OCI-LY1 (cell line): ENCODE measurements at regions not wholly inside any gene's neighbourhood (a gene's known extent, or its start where the extent isn't known, plus 50 kb on each side); places are given as distances from the start of the nearest gene placed in this dataset.
"Not testable (repeated sequence)": the region's sequence is repeated elsewhere in the genome, so short reads cannot be mapped to it uniquely, and the experiment has no call there.

Experiments used
- H2AFZ ChIP-seq: fragments of 200-600 bp; sonication (generic), shearing (Covaris generic); 2 replicates; pipeline ENCODE4 v1.6.0; 2014; ENCODE audit warnings: antibody characterized with exemption, mild to moderate bottlenecking, low read length
- H3F3A ChIP-seq: fragments of 200-600 bp; sonication (generic), shearing (Covaris generic); 2 replicates; pipeline ENCODE4 v1.6.0; 2014; ENCODE audit warnings: mild to moderate bottlenecking, antibody characterized with exemption, low read length, moderate library complexity; ENCODE audit not compliant: insufficient read depth
- H3K27ac ChIP-seq: fragments of 200-600 bp; sonication (generic); 2 replicates; pipeline ENCODE4 v1.5.1; 2014; ENCODE audit warnings: low read length, mixed run types, mild to moderate bottlenecking, low read depth; ENCODE audit not compliant: poor library complexity, severe bottlenecking
- H3K27me3 ChIP-seq: fragments of 200-600 bp; sonication (generic); 2 replicates; pipeline ENCODE4 v1.6.0; 2014; ENCODE audit warnings: antibody characterized with exemption, mild to moderate bottlenecking, low read length, moderate library complexity; ENCODE audit not compliant: insufficient read depth
- H3K36me3 ChIP-seq: fragments of 200-600 bp; sonication (generic); 2 replicates; pipeline ENCODE4 v1.6.1; 2014; ENCODE audit warnings: mild to moderate bottlenecking, antibody characterized with exemption, low read length, moderate library complexity, mixed read lengths; ENCODE audit not compliant: insufficient read depth
- H3K4me1 ChIP-seq: fragments of 200-600 bp; sonication (generic); 2 replicates; pipeline ENCODE4 v1.5.1; 2014; ENCODE audit warnings: mild to moderate bottlenecking, low read length, moderate library complexity; ENCODE audit not compliant: insufficient read depth, severe bottlenecking
- H3K4me2 ChIP-seq: fragments of 200-600 bp; sonication (generic), shearing (Covaris generic); 2 replicates; pipeline ENCODE4 v1.6.1; 2014; ENCODE audit warnings: low read length
- H3K4me3 ChIP-seq: fragments of 200-600 bp; sonication (generic); 2 replicates; pipeline ENCODE4 v1.5.1; 2014; ENCODE audit warnings: low read length, low read depth, mild to moderate bottlenecking, mixed read lengths; ENCODE audit not compliant: poor library complexity, severe bottlenecking
- H3K79me2 ChIP-seq: fragments of 200-600 bp; shearing (Covaris generic); 2 replicates; pipeline ENCODE4 v1.6.1; 2016; ENCODE audit warnings: mixed run types, low read length, mixed read lengths; ENCODE audit not compliant: insufficient read depth
- H3K9ac ChIP-seq: fragments of 200-600 bp; sonication (generic), shearing (Covaris generic); 2 replicates; pipeline ENCODE4 v1.6.1; 2014; ENCODE audit warnings: mild to moderate bottlenecking, low read length, mixed read lengths
- H3K9me2 ChIP-seq: fragments of 200-600 bp; sonication (generic), shearing (Covaris generic); 2 replicates; pipeline ENCODE4 v1.6.1; 2014; ENCODE audit warnings: low read depth, mild to moderate bottlenecking, low read length, mixed read lengths
- H3K9me3 ChIP-seq: fragments of 200-600 bp; shearing (Covaris generic); 2 replicates; pipeline ENCODE4 v1.6.1; 2014; ENCODE audit warnings: low read length, mixed read lengths
- H4K20me1 ChIP-seq: fragments of 200-600 bp; sonication (generic), shearing (Covaris generic); 2 replicates; pipeline ENCODE4 v1.6.0; 2016; ENCODE audit warnings: mild to moderate bottlenecking, low read length; ENCODE audit not compliant: insufficient read depth
- EZH2 ChIP-seq: fragments of 200-600 bp; sonication (generic), shearing (Covaris generic); IDR thresholded peaks from 2 replicates; pipeline ENCODE4 v1.8.0; 2017; ENCODE audit warnings: borderline replicate concordance, mixed run types, mild to moderate bottlenecking, antibody characterized with exemption, low read length, moderate library complexity, mixed read lengths
- TF ChIP-seq, protein P1 (sequence below): fragments of 200-600 bp; sonication (generic), shearing (Covaris generic); IDR thresholded peaks from 2 replicates; pipeline ENCODE4 v1.5.1; 2017; ENCODE audit warnings: mild to moderate bottlenecking, antibody characterized with exemption, low read length, moderate library complexity, mixed read lengths

DNA sequence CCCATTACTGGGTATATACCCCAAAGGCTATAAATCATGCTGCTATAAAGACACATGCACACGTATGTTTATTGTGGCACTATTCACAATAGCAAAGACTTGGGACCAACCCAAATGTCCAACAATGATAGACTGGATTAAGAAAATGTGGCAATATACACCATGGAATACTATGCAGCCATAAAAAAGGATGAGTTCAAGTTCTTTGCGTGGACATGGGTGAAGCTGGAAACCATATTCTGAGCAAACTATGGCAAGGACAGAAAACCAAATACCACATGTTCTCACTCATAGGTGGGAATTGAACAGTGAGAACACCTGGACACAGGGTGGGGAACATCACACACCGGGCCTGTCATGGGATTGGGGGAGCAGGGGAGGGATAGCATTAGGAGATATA, 54.4 kb upstream of the MUCL1 start:
- H3F3A ChIP-seq, H3K27ac ChIP-seq, H4K20me1 ChIP-seq, H3K27me3 ChIP-seq, H3K4me3 ChIP-seq, H3K79me2 ChIP-seq, H3K4me2 ChIP-seq, H3K9me3 ChIP-seq, H3K9me2 ChIP-seq, H3K36me3 ChIP-seq, H3K4me1 ChIP-seq, H2AFZ ChIP-seq, H3K9ac ChIP-seq: not testable (repeated sequence)

DNA sequence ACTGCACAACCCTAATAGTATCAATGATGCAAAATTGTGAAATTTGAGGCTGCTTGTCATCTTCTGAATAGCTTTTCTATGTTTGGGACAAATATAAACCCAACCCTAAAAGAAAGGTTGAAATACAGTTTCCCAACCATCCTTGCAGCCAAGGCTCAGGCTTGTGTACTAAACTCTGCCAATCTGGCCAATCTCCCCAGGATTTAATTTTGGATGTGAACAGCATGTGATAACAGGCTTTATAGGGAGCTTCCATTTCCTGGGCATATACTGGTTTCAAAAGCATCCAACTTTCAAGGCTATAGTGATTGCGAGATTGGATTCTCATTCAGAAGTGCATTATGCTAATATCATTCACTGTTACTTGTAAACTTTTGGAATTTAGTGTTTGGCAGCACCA, 55.7 kb upstream of the MUCL1 start:
- Histone ChIP-seq H3K4me1 (no peaks in the 10 kb centered on the region), H3K9me3 (no peaks in the 10 kb centered on the region), H3K4me2 (no peak overlapping the region), H3K27me3 (no peaks in the 10 kb centered on the region), H3K79me2 (no peaks in the 10 kb centered on the region), H3K36me3 (no peaks in the 10 kb centered on the region), H3K9ac (no peak overlapping the region), H3K27ac (no peak overlapping the region), H2AFZ (no peak overlapping the region), H3K9me2 (no peaks in the 10 kb centered on the region), H3F3A (no peaks in the 10 kb centered on the region), H4K20me1 (no peaks in the 10 kb centered on the region), H3K4me3 (no peak overlapping the region)
- no peak for TF ChIP-seq EZH2
- TF ChIP-seq, protein P1, sequence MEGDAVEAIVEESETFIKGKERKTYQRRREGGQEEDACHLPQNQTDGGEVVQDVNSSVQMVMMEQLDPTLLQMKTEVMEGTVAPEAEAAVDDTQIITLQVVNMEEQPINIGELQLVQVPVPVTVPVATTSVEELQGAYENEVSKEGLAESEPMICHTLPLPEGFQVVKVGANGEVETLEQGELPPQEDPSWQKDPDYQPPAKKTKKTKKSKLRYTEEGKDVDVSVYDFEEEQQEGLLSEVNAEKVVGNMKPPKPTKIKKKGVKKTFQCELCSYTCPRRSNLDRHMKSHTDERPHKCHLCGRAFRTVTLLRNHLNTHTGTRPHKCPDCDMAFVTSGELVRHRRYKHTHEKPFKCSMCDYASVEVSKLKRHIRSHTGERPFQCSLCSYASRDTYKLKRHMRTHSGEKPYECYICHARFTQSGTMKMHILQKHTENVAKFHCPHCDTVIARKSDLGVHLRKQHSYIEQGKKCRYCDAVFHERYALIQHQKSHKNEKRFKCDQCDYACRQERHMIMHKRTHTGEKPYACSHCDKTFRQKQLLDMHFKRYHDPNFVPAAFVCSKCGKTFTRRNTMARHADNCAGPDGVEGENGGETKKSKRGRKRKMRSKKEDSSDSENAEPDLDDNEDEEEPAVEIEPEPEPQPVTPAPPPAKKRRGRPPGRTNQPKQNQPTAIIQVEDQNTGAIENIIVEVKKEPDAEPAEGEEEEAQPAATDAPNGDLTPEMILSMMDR = no peak

DNA sequence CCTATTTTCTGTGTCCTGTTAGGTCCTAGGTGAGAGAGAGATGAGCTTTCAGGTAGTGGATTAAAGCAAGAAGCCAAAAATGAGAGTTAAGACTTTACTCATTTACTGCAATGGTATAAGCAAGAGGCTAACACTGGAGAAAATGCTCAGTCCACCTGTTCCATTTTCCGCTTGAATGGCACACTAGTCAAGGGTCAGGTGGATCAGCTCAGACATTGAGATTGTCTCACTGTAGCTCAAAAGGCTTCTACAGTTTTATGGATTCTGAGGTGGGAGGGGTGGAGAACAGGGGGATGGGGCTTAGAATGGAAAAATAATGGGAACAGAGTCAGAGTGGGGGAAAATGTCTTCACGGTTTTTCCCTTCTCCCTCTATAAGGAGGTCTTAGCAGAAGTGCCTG, 57.3 kb upstream of the MUCL1 start:
- Histone ChIP-seq H2AFZ (no peak overlapping the region), H3K4me2 (no peak overlapping the region), H3K4me3 (no peak overlapping the region), H3K27ac (no peak overlapping the region), H3K9me3 (no peaks in the 10 kb centered on the region), H3F3A (no peaks in the 10 kb centered on the region), H3K36me3 (no peaks in the 10 kb centered on the region), H3K79me2 (no peaks in the 10 kb centered on the region), H3K9me2 (no peaks in the 10 kb centered on the region), H3K9ac (no peak overlapping the region), H4K20me1 (no peaks in the 10 kb centered on the region), H3K4me1 (no peaks in the 10 kb centered on the region), H3K27me3 (no peaks in the 10 kb centered on the region)
- TF ChIP-seq, protein P1 = no peak
- no peak for TF ChIP-seq EZH2

DNA sequence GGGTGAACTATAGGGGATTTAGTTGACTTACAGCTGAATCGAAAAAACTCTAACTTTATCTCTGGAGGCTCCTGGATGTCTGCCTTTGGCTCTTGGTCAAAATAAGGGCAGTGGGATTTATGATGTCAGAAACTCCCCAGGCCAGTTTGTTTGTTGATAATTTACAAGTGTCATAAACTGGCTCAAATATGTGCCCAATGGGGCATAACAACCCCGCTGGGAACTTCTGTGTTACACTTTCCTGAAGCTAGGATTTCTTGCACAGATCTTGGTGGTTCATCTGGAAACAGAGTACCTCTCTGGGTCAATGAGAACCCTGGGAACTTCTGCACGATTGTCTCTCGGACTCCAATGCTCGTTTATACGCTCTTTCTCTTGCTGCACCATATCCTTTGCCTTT, 58.7 kb upstream of the MUCL1 start:
- H3K4me1 ChIP-seq = no peaks in the 10 kb centered on the region
- H4K20me1 ChIP-seq = no peaks in the 10 kb centered on the region
- no peak overlapping the region for H3K4me2 ChIP-seq
- H3K79me2 ChIP-seq = no peaks in the 10 kb centered on the region
- H3K4me3 ChIP-seq = no peak overlapping the region
- H3F3A ChIP-seq = no peaks in the 10 kb centered on the region
- H3K27me3 ChIP-seq = no peaks in the 10 kb centered on the region
- H2AFZ ChIP-seq = no peak overlapping the region
- no peaks in the 10 kb centered on the region for H3K36me3 ChIP-seq
- no peak for TF ChIP-seq EZH2
- TF ChIP-seq, protein P1 = no peak
- H3K9me2 ChIP-seq = no peaks in the 10 kb centered on the region
- no peak overlapping the region for H3K27ac ChIP-seq
- H3K9ac ChIP-seq = no peak overlapping the region
- H3K9me3 ChIP-seq = no peaks in the 10 kb centered on the region
